Tibial nerve (tissue), 4 donors: ENCODE measurements at regions not wholly inside any gene's neighbourhood (a gene's known extent, or its start where the extent isn't known, plus 50 kb on each side); places are given as distances from the start of the nearest gene placed in this dataset.

Source experiments
- DNase-seq, 2 donors: peaks; one replicate each; pipeline ENCODE4 v3.0.0-alpha.2; 2019; ENCODE audit warnings: low spot score in 2 of 2
- H3K27ac ChIP-seq, 4 donors: fragments of 200-600 bp; sonication (generic) in 3 of 4; one replicate each; pipeline ENCODE4 v1.5.1; 2017 to 2019; ENCODE audit warnings: mild to moderate bottlenecking in 1 of 4
- H3K27me3 ChIP-seq, 2 donors: fragments of 200-600 bp; sonication (generic) in 1 of 2; one replicate each; pipeline versions ENCODE4 v1.5.1 to v1.6.0; 2017 to 2019
- H3K36me3 ChIP-seq, 3 donors: fragments of 200-600 bp; sonication (generic); one replicate each; pipeline ENCODE4 v1.5.1; 2018 to 2019
- H3K4me1 ChIP-seq, 4 donors: fragments of 200-600 bp; sonication (generic) in 3 of 4; one replicate each; pipeline ENCODE4 v1.5.1; 2017 to 2019
- H3K4me3 ChIP-seq, 4 donors: fragments of 200-600 bp; sonication (generic) in 3 of 4; one replicate each; pipeline ENCODE4 v1.5.1; 2017 to 2019; ENCODE audit warnings: mild to moderate bottlenecking in 1 of 4, moderate library complexity in 1 of 4
- H3K9me3 ChIP-seq, 4 donors: fragments of 200-600 bp; sonication (generic) in 3 of 4; one replicate each; pipeline ENCODE4 v1.5.1; 2017 to 2019
- EP300 ChIP-seq, 2 donors: sonication (generic); formaldehyde crosslinking; IDR thresholded peaks; one replicate each; pipeline ENCODE4 v1.6.1; 2017; ENCODE audit warnings: antibody characterized with exemption in 2 of 2, mild to moderate bottlenecking in 1 of 2
- POLR2A ChIP-seq, 2 donors: fragments of 450-650 bp; IDR thresholded peaks; one replicate each; pipeline ENCODE4 v1.6.1; 2017; ENCODE audit warnings: antibody characterized with exemption in 2 of 2, mild to moderate bottlenecking in 2 of 2, moderate library complexity in 2 of 2
- WGBS, 2 donors: methylation state at CpG; one replicate each; pipeline ENCODE4 v1.1.5; 2018; 5-methylcytosine and 5-hydroxymethylcytosine counted together
- TF ChIP-seq, protein P1 (sequence below), 5 experiments: fragments of 200-600 bp in 3 of 5; fragments of 450-650 bp in 2 of 5; sonication (generic) in 3 of 5; IDR thresholded peaks; one replicate each; pipeline ENCODE4 v1.5.1; 2016 to 2019; ENCODE audit warnings: antibody characterized with exemption in 5 of 5, mild to moderate bottlenecking in 3 of 5, moderate library complexity in 2 of 5

DNA sequence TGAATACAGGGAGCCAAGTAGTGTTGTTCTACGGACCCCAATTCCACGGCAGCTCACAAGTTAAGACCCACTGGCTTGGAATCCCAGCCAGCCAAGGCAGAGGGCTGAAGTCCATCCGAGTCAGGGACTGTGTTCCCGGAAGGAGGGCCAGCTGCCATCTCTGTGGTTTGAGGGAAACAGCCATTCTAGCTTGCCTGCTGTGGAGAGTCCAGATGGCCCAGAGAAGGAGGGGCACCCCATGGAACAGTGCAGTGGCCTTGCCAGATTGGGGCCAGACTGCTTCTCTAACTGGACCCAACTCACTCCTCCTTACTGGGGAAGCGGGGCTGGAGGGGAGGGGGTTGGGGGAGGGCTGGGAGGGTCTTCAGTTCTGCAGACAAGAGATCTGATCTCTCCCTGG, 156.4 kb downstream of the FAM181B start:
- DNase-seq, result no peak
- Histone ChIP-seq H3K27me3 (no peaks in the 10 kb centered on the region), H3K27ac (no peak overlapping the region), H3K36me3 (no peaks in the 10 kb centered on the region), H3K4me1 (no peaks in the 10 kb centered on the region), H3K9me3 (no peaks in the 10 kb centered on the region), H3K4me3 (no peak overlapping the region)
- TF ChIP-seq EP300 (IDR thresholded peaks at IDR 0.05) (no peak), POLR2A (IDR thresholded peaks at IDR 0.05) (no peak)
- TF ChIP-seq, protein P1, sequence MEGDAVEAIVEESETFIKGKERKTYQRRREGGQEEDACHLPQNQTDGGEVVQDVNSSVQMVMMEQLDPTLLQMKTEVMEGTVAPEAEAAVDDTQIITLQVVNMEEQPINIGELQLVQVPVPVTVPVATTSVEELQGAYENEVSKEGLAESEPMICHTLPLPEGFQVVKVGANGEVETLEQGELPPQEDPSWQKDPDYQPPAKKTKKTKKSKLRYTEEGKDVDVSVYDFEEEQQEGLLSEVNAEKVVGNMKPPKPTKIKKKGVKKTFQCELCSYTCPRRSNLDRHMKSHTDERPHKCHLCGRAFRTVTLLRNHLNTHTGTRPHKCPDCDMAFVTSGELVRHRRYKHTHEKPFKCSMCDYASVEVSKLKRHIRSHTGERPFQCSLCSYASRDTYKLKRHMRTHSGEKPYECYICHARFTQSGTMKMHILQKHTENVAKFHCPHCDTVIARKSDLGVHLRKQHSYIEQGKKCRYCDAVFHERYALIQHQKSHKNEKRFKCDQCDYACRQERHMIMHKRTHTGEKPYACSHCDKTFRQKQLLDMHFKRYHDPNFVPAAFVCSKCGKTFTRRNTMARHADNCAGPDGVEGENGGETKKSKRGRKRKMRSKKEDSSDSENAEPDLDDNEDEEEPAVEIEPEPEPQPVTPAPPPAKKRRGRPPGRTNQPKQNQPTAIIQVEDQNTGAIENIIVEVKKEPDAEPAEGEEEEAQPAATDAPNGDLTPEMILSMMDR (IDR thresholded peaks at IDR 0.05), result no peak
- WGBS, 2 donors, result 79 to 82% methylated on average over 4 to 5 of the region's 5 CpGs

DNA sequence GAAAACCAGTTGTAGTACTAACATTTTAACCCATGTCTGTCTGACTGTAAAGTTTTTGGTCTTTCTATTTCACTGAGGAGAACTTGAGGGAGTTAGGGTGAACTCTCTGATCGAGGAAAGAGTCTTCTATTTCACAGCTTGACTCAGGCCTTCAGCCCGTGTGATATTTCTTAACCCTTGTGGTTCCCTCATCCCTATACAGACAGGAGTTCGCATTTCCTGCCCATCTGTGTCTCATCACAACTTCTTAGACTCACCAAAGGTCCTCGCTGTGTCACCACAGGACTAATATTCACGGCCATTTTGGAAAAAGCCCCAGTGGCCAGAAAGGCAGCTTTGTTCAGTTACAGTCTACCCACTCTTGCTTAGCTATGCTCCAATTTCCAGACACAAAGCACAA, 172.8 kb downstream of the FAM181B start:
- 52% methylated on average over 5 of the region's 5 CpGs for WGBS, 2 donors

DNA sequence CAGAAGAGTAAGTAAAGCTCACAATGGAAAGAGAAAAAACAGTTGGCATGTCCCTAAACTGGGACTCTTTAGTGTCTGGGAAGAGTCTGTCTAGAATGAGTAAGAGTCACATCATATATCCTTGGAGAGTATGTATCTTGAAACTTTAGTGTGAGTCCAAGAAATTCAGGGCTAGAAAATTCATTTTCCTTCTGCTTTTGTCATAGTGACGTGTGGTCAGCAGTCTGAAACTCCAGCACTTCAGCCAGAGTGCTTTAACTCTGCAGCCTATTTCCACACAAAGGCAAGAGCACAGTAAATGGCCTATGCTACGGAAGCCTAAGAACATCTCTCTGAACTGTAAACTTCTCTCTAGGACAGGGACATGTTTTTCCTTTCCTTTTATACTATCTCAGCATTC, 174.1 kb downstream of the FAM181B start:
- TF ChIP-seq, protein P1 (IDR thresholded peaks at IDR 0.05), result no peak
- TF ChIP-seq EP300 (IDR thresholded peaks at IDR 0.05), result no peak
- no peak for TF ChIP-seq POLR2A (IDR thresholded peaks at IDR 0.05)
- WGBS, 2 donors, result 67 to 71% methylated on average over 2 of the region's 2 CpGs
- Histone ChIP-seq H3K4me3 (no peak overlapping the region), H3K9me3 (no peaks in the 10 kb centered on the region), H3K27me3 (no peaks in the 10 kb centered on the region), H3K4me1 (no peaks in the 10 kb centered on the region), H3K27ac (no peak overlapping the region), H3K36me3 (no peaks in the 10 kb centered on the region)
- DNase-seq, result no peak

More for the DNA sequence above, 172.8 kb downstream of the FAM181B start:
- Histone ChIP-seq H3K9me3 (no peaks in the 10 kb centered on the region), H3K4me1 (no peaks in the 10 kb centered on the region), H3K27me3 (no peaks in the 10 kb centered on the region), H3K36me3 (no peaks in the 10 kb centered on the region), H3K4me3 (no peak overlapping the region), H3K27ac (no peak overlapping the region)
- TF ChIP-seq EP300 (IDR thresholded peaks at IDR 0.05), result no peak
- no peak for TF ChIP-seq POLR2A (IDR thresholded peaks at IDR 0.05)
- TF ChIP-seq, protein P1 (IDR thresholded peaks at IDR 0.05), result no peak
- DNase-seq, result no peak

DNA sequence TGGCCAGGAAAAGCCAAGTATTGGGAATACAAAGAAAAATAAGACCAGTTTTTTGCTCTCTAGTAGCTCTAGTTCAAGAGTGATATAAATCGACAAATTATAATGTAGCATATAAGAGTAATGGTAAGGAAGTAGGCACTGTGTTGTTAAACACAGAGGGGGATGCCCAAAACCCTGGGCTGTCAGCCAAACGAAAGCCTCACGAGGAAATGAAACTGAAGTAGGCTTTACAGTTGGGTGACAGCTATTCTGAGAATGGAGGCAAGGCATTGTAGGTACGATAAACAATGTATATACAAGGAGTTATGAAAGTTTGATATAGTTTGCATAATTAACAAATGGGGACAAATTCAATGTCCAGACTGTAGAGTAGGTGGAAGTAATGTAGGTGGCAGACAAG, 176.4 kb downstream of the FAM181B start:
- TF ChIP-seq, protein P1 (IDR thresholded peaks at IDR 0.05), result no peak
- TF ChIP-seq EP300 (IDR thresholded peaks at IDR 0.05), result peak in 1 of 2 donors; percentile 16
- 68 to 77% methylated on average over 4 of the region's 4 CpGs for WGBS, 2 donors
- peak in 1 of 2 donors; percentile 30 for DNase-seq
- Histone ChIP-seq H3K4me3 (no peak overlapping the region), H3K27me3 (no peaks in the 10 kb centered on the region), H3K36me3 (no peaks in the 10 kb centered on the region), H3K4me1 (no peaks in the 10 kb centered on the region), H3K27ac (no peak overlapping the region), H3K9me3 (no peaks in the 10 kb centered on the region)

DNA sequence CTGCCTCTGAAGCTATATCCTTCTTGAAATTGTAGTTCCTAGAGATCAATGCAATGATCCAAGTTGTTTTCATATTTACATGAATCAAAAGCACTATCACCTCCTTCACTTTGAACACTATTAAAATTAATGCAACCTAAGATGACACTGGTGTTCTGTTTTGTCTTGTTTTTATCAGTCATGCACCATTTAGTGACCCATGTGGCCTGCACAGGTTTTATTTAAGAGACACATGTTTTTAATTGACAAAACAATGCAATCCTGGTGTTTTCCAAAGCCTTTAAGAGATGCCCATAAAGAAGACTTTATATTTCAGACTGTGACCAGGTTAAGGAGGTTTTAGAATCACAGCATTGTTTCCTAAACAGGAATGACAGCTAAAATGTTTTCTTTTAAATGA, 177.5 kb downstream of the FAM181B start:
- no peaks in the 10 kb centered on the region for H3K36me3 ChIP-seq
- TF ChIP-seq, protein P1 (IDR thresholded peaks at IDR 0.05), result no peak
- no peak for TF ChIP-seq POLR2A (IDR thresholded peaks at IDR 0.05)
- TF ChIP-seq EP300 (IDR thresholded peaks at IDR 0.05), result no peak
- no peaks in the 10 kb centered on the region for H3K27me3 ChIP-seq
- no peaks in the 10 kb centered on the region for H3K4me1 ChIP-seq
- no peak overlapping the region for H3K27ac ChIP-seq
- DNase-seq, result no peak
- no peak overlapping the region for H3K4me3 ChIP-seq
- H3K9me3 ChIP-seq, result no peaks in the 10 kb centered on the region
